B cell (primary cell): ENCODE measurements at regions not wholly inside any gene's neighbourhood (a gene's known extent, or its start where the extent isn't known, plus 50 kb on each side); places are given as distances from the start of the nearest gene placed in this dataset.

ENCODE experiments used
- ATAC-seq: fragments of 200-7000 bp; cut with Tn5 transposase; one replicate; pipeline ENCODE4 v1.10.0; 2021; ENCODE audit warnings: low read depth, mild to moderate bottlenecking, moderate number of reproducible peaks, moderate library complexity
- CTCF ChIA-PET: fragments of 350-600 bp; sonication (Branson Sonifier 250); formaldehyde crosslinking; loops from one replicate; lab custom pipeline; 2021; ENCODE audit warnings: antibody characterized with exemption, inconsistent platforms; lab: Charles Lee
- POLR2A ChIA-PET: fragments of 350-600 bp; sonication (Branson Sonifier 250); formaldehyde crosslinking; loops from one replicate; lab custom pipeline; 2021; ENCODE audit warnings: antibody characterized with exemption; lab: Charles Lee
- DNase-seq: peaks from one replicate; pipeline ENCODE4 v3.0.0; 2013
- H2AFZ ChIP-seq: 2 replicates; pipeline ENCODE4 v1.6.1; 2012; ENCODE audit warnings: mild to moderate bottlenecking, low read depth, low read length; ENCODE audit not compliant: insufficient read depth, poor library complexity, severe bottlenecking
- H3K27ac ChIP-seq, 2 donors: 1 replicate in 1 of 2; 2 replicates in 1 of 2; pipeline ENCODE4 v1.5.1; 2012 to 2013; ENCODE audit warnings: low read length in 2 of 2, mild to moderate bottlenecking in 2 of 2, moderate library complexity in 1 of 2
- H3K27me3 ChIP-seq, 4 experiments: fragments of 200-600 bp in 1 of 4; sonication (generic) in 1 of 4; replicated peaks in 1 of 4; 1 replicate in 2 of 4; 2 replicates in 2 of 4; pipeline versions ENCODE4 v1.6.1 to v1.7.0; 2013 to 2016; ENCODE audit warnings: low read length in 3 of 4, mild to moderate bottlenecking in 2 of 4, mixed read lengths in 1 of 4, moderate library complexity in 1 of 4; ENCODE audit not compliant: insufficient read depth in 4 of 4, control insufficient read depth in 3 of 4; ENCODE audit errors: control extremely low read depth in 1 of 4
- H3K36me3 ChIP-seq, 2 experiments: replicated peaks in 1 of 2; 1 replicate in 1 of 2; 2 replicates in 1 of 2; pipeline versions ENCODE4 v1.6.1 to v1.7.1; 2013; ENCODE audit warnings: low read length in 1 of 2; ENCODE audit not compliant: insufficient read depth in 2 of 2, control insufficient read depth in 1 of 2; ENCODE audit errors: control extremely low read depth in 1 of 2, extremely low read depth in 1 of 2
- H3K4me1 ChIP-seq, 2 donors: fragments of 200-600 bp in 1 of 2; sonication (generic) in 1 of 2; 1 replicate in 1 of 2; 2 replicates in 1 of 2; pipeline versions ENCODE4 v1.5.1 to v1.6.1; 2013 to 2017; ENCODE audit warnings: low read length in 2 of 2; ENCODE audit not compliant: control insufficient read depth in 2 of 2, insufficient read depth in 2 of 2
- H3K4me2 ChIP-seq: replicated peaks from 2 replicates; pipeline ENCODE3; 2012; ENCODE audit warnings: mild to moderate bottlenecking, low read depth, low read length; ENCODE audit not compliant: poor library complexity, severe bottlenecking
- H3K4me3 ChIP-seq, 5 experiments: fragments of 200-600 bp in 1 of 5; sonication (generic) in 1 of 5; 1 replicate in 3 of 5; 2 replicates in 2 of 5; pipeline versions ENCODE4 v1.5.1 to v1.7.0; 2011 to 2016; ENCODE audit warnings: low read length in 4 of 5, mild to moderate bottlenecking in 4 of 5, low read depth in 2 of 5, control low read depth in 1 of 5, moderate library complexity in 1 of 5; ENCODE audit not compliant: insufficient read depth in 1 of 5; ENCODE audit errors: control extremely low read depth in 1 of 5, extremely low read depth in 1 of 5
- H3K79me2 ChIP-seq: fragments of 200-600 bp; sonication (generic); one replicate; pipeline ENCODE4 v1.6.0; 2016; ENCODE audit warnings: low read length; ENCODE audit not compliant: control insufficient read depth, insufficient read depth
- H3K9ac ChIP-seq: fragments of 200-600 bp; sonication (generic); 2 replicates; pipeline ENCODE4 v1.6.1; 2017; ENCODE audit warnings: mild to moderate bottlenecking, low read length, moderate library complexity
- H3K9me3 ChIP-seq, 3 donors: one replicate each; pipeline versions ENCODE4 v1.6.1 to v1.7.1; 2013; ENCODE audit warnings: low read length in 2 of 3; ENCODE audit not compliant: control insufficient read depth in 2 of 3, insufficient read depth in 1 of 3; ENCODE audit errors: control extremely low read depth in 1 of 3
- H4K20me1 ChIP-seq: 2 replicates; pipeline ENCODE4 v1.6.0; 2012; ENCODE audit warnings: mild to moderate bottlenecking, low read length; ENCODE audit not compliant: insufficient read depth, control insufficient read depth, poor library complexity, severe bottlenecking
- H3K27ac Mint-ChIP-seq: one replicate; pipeline ENCODE4 v1.8.0; 2021; ENCODE audit warnings: mixed read lengths
- H3K27me3 Mint-ChIP-seq: one replicate; pipeline ENCODE4 v1.8.0; 2021; ENCODE audit warnings: mixed read lengths
- H3K4me1 Mint-ChIP-seq: one replicate; pipeline ENCODE4 v1.8.0; 2021; ENCODE audit warnings: mixed read lengths
- H3K4me3 Mint-ChIP-seq: one replicate; pipeline ENCODE4 v1.8.0; 2021; ENCODE audit warnings: mixed read lengths
- H3K9me3 Mint-ChIP-seq: one replicate; pipeline ENCODE4 v1.8.0; 2022; ENCODE audit warnings: mixed read lengths; ENCODE audit not compliant: insufficient read depth
- CTCF ChIP-seq: fragments of 200-600 bp; IDR thresholded peaks from one replicate; pipeline ENCODE4 v1.8.0; 2022; ENCODE audit warnings: antibody characterized with exemption, mild to moderate bottlenecking
- EZH2 ChIP-seq: IDR thresholded peaks from 2 replicates; pipeline ENCODE4 v1.6.1; 2012; ENCODE audit warnings: borderline replicate concordance, low read depth, mild to moderate bottlenecking, moderate library complexity, low read length; ENCODE audit not compliant: insufficient read depth, poor library complexity, severe bottlenecking
- WGBS: methylation state at CpG from one replicate; pipeline ENCODE4 v1.1.5; 2013; ENCODE audit warnings: missing lambda C conversion rate; ENCODE audit not compliant: insufficient coverage; 5-methylcytosine and 5-hydroxymethylcytosine counted together
- intact Hi-C: fragments of 100-400 bp; cut with micrococcal nuclease; formaldehyde crosslinking; loops from one replicate; pipeline ENCODE4 v1.10.0; 2022

- H3K36me3 ChIP-seq: no peaks in the 10 kb centered on the region
- TF ChIP-seq EZH2 (no peak), CTCF (no peak)
- H3K27ac Mint-ChIP-seq: no peak overlapping the region
- H2AFZ ChIP-seq: no peak overlapping the region
- no peaks in the 10 kb centered on the region for H3K27me3 ChIP-seq
- intact Hi-C loops: no loop called here
- ChIA-PET POLR2A (no interaction called here), CTCF (no interaction called here)
- no peak for DNase-seq
- H3K4me1 ChIP-seq: no peaks in the 10 kb centered on the region
- no peak for ATAC-seq
- H3K4me2 ChIP-seq: no peak overlapping the region
- H4K20me1 ChIP-seq: no peaks in the 10 kb centered on the region
- no peaks in the 10 kb centered on the region for H3K4me1 Mint-ChIP-seq
- WGBS: no CpG with 5 or more reads among the region's 1 CpG
- H3K4me3 Mint-ChIP-seq: no peak overlapping the region
- H3K9me3 ChIP-seq: no peaks in the 10 kb centered on the region
- H3K27ac ChIP-seq: no peak overlapping the region
- H3K9ac ChIP-seq: no peak overlapping the region
- no peaks in the 10 kb centered on the region for H3K9me3 Mint-ChIP-seq
- no peaks in the 10 kb centered on the region for H3K79me2 ChIP-seq
- H3K4me3 ChIP-seq: no peak overlapping the region
- H3K27me3 Mint-ChIP-seq: no peaks in the 10 kb centered on the region
Measured at GRCh38 chr2:4219101-4219500, 515.7 kb downstream of the DCDC2C start.

DNA sequence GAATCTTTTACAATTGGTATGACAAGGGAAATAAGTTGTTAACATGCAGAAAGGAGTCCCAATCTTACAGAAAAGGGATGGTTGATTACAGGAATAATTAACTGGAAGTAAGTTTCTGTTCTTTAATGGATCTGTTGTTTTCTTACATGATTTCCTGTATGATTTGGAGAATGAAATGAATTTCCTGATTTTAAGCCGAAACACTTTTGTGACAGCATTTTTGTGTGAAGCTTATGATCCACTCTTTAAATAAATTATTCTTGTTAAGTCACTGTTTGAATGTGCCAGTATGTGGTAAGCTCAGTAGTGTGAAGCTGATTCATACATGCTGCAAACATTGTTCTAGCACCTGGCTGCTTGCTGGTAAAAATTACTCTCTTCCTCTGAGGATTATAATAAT, 516.2 kb downstream of the DCDC2C start:
- H3K27me3 ChIP-seq: no peaks in the 10 kb centered on the region
- no peaks in the 10 kb centered on the region for H3K9me3 ChIP-seq
- no peak overlapping the region for H2AFZ ChIP-seq
- no peak overlapping the region for H3K9ac ChIP-seq
- no peak for ATAC-seq
- H3K9me3 Mint-ChIP-seq: no peaks in the 10 kb centered on the region
- H3K27ac ChIP-seq: no peak overlapping the region
- H3K4me1 Mint-ChIP-seq: no peaks in the 10 kb centered on the region
- H3K79me2 ChIP-seq: no peaks in the 10 kb centered on the region
- POLR2A ChIA-PET: no interaction called here
- no peak overlapping the region for H3K4me2 ChIP-seq
- CTCF ChIA-PET: no interaction called here
- TF ChIP-seq CTCF (no peak), EZH2 (no peak)
- no peak for DNase-seq
- H3K36me3 ChIP-seq: no peaks in the 10 kb centered on the region
- no peak overlapping the region for H3K4me3 Mint-ChIP-seq
- no CpG with 5 or more reads among the region's 1 CpG for WGBS
- no peaks in the 10 kb centered on the region for H3K4me1 ChIP-seq
- intact Hi-C loops: no loop called here
- no peak overlapping the region for H3K27ac Mint-ChIP-seq
- no peaks in the 10 kb centered on the region for H4K20me1 ChIP-seq
- H3K4me3 ChIP-seq: no peak overlapping the region
- no peaks in the 10 kb centered on the region for H3K27me3 Mint-ChIP-seq
